ENCODE measurements at regions not wholly inside any gene's neighbourhood (a gene's known extent, or its start where the extent isn't known, plus 50 kb on each side); places are given as distances from the start of the nearest gene placed in this dataset.

GRCh38 chr18:76564117-76564516, 69.1 kb upstream of the ZNF516 start:
- intact Hi-C loops (cut with DNase I) = no loop called here
- DNase-seq = no peak

DNA sequence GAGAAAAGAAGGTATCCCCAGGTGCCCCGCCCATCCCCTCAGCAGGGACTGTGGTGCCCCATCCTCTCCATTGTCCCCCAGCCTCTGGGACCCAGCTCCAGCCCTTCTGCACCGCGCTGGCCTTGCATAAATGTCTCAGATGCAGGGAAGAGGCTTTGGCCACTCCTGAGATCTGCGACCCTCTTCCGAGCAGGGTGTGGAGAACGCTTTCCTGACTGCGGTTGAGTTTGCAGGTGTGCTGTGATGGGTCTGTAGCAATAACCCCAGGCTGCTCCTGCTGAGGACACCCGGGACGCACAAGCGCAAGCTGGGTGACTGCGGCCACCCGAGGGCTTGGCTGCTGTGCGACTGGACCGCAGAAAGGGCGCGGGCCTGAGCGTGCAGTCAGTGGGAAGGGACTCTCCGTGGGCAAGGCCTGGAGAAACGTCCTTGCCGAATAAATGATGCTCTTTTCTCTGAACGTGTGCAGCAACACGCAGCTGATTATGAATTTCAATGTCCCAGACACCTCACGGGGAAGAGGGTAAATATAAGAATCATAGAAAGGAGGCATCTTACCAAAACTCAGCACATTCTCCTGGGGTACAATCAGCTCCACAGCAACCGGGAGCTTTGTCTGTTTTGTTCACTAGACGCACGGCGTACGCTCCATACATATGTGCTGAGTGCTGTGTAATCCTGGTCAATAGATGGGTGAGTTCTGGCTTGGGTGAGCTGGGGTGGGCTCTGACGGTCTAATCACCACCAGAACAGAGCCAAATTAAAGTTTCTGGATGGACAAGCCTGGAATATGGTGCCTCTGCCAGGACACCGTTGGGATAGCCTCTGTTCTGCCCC, 67.5 kb upstream of the ZNF516 start:
- DNase-seq = no peak
- intact Hi-C loops (cut with DNase I) = no loop called here

DNA sequence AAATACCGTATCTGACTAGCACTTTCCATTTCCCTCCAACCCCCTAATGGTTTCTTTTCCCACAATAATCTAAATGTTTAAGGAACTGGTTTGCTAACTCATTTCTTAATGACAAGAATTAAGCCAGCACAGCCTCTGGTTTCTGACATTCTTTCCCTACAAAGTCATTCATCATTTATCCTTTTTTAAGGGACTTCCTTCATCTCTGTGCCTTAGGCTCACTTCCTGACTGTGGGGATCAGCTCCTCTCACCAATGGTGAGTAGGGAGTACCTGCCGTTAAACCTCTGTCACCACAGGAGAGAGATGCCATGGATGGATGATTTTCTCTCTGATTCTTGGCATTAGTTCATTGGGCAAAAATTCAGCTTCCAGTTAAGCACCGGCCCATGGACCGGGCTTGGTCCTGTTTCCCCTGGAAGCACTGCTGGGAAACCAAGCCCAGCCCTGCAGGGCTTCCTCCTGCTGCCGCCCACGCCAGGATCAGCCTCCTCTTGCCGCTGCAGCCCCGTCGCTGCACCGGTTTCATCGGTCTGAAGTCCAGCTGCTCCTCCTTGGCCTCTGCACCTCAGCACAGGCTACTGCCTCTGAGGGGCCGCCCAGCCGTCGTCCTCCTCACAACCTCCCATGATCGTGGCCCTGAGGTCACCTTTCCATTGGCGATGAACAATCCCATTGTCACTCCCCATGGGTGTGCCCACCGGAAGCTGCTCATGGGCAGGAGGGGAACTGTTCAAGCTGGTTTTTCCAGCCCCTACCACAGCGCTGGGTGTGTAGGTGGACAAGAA, 64.0 kb upstream of the ZNF516 start:
- DNase-seq = no peak
- intact Hi-C loops (cut with DNase I) = no loop called here

- intact Hi-C loops (cut with DNase I) = no loop called here
- no peak for DNase-seq
Observed at GRCh38 chr18:76557026-76557575, 62.1 kb upstream of the ZNF516 start.

DNA sequence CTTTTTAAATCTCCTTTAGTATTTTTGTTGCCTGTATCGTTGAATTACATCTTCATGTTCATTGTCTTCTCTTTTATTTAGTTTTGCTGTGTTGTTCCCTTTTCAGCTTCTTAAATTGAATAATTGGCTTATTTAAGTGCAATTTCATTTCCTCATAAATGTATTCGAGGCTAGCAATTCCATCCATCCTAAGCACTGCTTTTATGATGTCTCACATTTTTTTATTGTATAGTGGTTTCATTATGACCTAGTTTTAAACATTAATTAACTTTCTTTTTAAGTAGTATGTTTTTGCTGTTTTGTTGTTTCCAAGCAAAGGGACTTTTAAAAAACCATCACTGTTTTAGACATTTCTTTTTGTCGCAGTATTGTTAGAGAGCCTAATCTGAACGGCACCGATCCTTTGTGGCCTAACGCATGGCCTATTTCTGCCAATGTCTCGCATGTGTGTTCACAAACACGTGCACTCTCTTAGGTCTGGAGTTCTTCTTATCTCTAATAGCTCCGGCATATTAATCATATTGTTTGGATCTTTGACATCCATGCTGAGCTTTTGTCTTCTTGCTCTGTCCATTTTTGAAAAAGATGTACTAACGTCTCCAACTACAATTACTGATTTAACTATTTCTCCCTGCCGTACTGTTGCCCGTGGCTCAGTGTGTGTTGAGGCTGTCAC, 59.6 kb upstream of the ZNF516 start:
- intact Hi-C loops (cut with DNase I) = no loop called here
- DNase-seq = no peak

- DNase-seq = no peak
- intact Hi-C loops (cut with DNase I) = no loop called here
Observed at GRCh38 chr18:76553715-76554546, 58.9 kb upstream of the ZNF516 start.

DNA sequence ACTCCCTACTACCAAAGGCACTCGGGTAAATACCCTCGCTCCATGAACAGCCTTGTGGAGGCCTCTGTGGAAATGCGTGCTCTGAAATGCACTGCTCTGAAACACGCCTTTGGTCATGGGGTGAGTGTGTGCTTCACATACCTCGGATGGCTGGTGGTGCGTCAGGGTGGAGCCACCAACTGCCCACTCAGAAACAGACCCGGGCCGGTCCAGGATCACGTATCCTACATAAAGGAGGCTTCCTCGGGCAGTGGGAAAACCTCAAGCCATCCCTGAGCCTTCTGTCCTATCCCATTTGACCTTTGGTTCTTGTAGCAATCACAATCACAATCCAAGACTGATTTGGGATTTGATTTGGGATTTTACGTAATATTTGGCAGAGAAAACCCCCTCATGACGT, 53.5 kb upstream of the ZNF516 start:
- DNase-seq = no peak
- intact Hi-C loops (cut with DNase I) = no loop called here

DNA sequence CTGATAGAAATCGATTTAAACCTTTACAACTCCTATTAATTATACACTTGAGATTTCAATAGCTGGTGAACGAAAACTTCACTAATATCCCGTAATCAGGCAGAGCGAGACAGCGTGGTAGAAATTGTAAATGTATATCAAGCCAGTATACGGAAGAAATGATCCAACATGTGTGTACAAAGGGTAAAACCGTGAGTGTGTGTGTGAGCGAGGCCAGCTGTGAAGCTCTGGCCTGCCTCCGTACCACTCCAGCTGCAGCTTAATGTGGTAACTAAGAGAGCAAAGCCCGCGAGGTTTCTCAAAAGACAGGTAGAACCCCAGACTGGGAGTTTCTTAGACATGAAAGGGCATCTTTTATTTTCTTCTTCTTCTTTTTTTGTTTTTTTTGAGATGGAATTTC, 52.3 kb upstream of the ZNF516 start:
- DNase-seq = no peak
- intact Hi-C loops (cut with DNase I) = no loop called here

DNA sequence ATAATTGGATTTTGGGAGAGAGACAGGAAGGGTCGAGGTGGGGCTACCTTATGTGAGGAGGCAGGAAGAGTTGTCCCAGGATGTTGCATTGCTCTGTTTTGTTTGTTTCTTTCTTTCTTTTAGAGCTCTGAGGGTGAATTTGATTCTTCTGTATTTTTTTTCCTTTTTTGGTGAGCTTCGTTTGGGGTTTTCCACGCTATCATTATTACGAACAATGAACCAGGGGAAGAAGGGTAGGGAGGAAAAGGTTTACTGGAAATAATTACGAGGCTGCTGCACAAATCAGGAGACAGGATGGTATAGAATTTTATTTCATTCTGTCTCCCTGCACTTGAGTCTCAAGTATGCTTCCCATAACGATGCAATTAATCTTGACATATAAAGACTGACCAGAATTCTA, 51.4 kb upstream of the ZNF516 start:
- DNase-seq = no peak
- intact Hi-C loops (cut with DNase I) = no loop called here

DNA sequence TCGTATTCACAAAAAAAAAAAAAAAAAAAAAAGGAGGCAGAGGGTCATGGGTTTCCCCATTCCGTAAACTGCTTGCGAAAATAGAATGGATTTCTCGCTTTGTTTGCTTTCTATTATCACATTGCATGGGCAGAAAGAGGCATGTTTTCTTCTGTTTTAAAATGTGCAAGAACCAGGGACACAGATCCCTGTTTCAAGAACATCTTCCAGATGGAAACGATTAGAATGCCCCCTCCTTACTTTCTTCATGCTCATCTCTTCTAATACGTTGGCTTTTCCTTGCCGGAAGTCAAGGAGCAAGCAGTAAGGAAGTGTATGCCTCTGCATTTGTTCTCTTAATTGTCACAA, 51.0 kb upstream of the ZNF516 start:
- no peak for DNase-seq
- intact Hi-C loops (cut with DNase I) = no loop called here

DNA sequence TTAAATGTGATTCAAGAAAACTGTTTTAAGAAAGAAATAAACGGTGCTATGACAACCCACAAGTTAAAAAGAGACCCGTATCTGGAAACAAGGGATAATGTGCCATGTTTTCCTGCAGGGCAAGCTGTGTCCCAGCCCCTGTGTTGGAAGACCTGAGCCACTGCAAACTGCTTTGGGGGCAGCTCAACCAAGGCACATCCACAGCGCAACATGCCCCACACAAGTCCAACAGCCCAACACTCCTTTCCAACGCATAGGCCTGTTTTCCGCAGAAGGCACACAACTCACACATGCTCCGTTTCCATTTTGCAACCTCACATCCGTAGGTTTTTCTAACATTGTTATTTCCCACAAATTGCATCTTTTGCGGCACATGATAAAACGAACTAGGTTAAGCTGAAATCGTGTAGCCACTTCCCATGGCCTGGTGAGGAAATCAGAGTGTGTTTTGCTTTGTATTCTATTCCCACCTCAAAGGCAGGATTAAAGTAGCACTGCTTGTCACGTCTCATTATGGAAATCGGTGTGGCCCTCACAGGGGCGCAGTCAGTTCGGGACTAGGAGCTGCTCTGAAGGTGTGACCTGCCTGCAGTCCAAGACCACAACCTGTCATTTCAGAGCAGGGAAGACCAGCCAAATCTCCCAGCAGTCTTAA, 50.5 kb upstream of the ZNF516 start:
- intact Hi-C loops (cut with DNase I) = no loop called here
- no peak for DNase-seq

GRCh38 chr18:76544511-76545345, 49.7 kb upstream of the ZNF516 start:
- intact Hi-C loops (cut with DNase I) = no loop called here
- no peak for DNase-seq

Data from posterior cingulate gyrus (tissue), 11 donors.